MCF 10A (cell line): ENCODE measurements at regions not wholly inside any gene's neighbourhood (a gene's known extent, or its start where the extent isn't known, plus 50 kb on each side); places are given as distances from the start of the nearest gene placed in this dataset.

Experiments used
- BruUV-seq: library from RNA; stranded (reverse); fragments of 400-500 nt; replicated peaks from 2 replicates; lab custom pipeline; 2021; lab: Mats Ljungman, UMichigan
- CTCF ChIA-PET: fragments of 300-600 bp; sonication (Branson Sonifier 250); formaldehyde crosslinking; extraction: SDS; loops from one replicate; lab custom pipeline; 2021; ENCODE audit warnings: antibody characterized with exemption, inconsistent platforms; lab: Yijun Ruan, JAX
- POLR2A ChIA-PET: fragments of 300-600, 350-650 bp; sonication (Branson Sonifier 250); formaldehyde crosslinking; extraction: SDS; loops from one replicate; lab custom pipeline; 2020; ENCODE audit warnings: antibody characterized with exemption, inconsistent platforms; lab: Yijun Ruan, JAX
- DNase-seq: peaks from one replicate; pipeline ENCODE4 v3.0.0-alpha.2; 2018; ENCODE audit not compliant: unreplicated experiment
- H3K27ac Mint-ChIP-seq: one replicate; pipeline ENCODE4 v1.8.0; 2022; ENCODE audit warnings: mild to moderate bottlenecking, low read depth, mixed read lengths; ENCODE audit not compliant: unreplicated experiment
- H3K27me3 Mint-ChIP-seq: one replicate; pipeline ENCODE4 v1.8.0; 2022; ENCODE audit warnings: mixed read lengths; ENCODE audit not compliant: insufficient read depth, unreplicated experiment
- H3K36me3 Mint-ChIP-seq: one replicate; pipeline ENCODE4 v1.8.0; 2022; ENCODE audit warnings: mild to moderate bottlenecking, moderate library complexity, mixed read lengths; ENCODE audit not compliant: insufficient read depth, unreplicated experiment
- H3K4me1 Mint-ChIP-seq: one replicate; pipeline ENCODE4 v1.8.0; 2022; ENCODE audit warnings: mixed read lengths; ENCODE audit not compliant: insufficient read depth, unreplicated experiment
- H3K4me3 Mint-ChIP-seq: one replicate; pipeline ENCODE4 v1.8.0; 2022; ENCODE audit warnings: mild to moderate bottlenecking, moderate library complexity, mixed read lengths; ENCODE audit not compliant: unreplicated experiment
- H3K9me3 Mint-ChIP-seq: one replicate; pipeline ENCODE4 v1.8.0; 2022; ENCODE audit warnings: mixed read lengths; ENCODE audit not compliant: unreplicated experiment
- CTCF ChIP-seq: fragments of 200-600 bp; IDR thresholded peaks from one replicate; pipeline ENCODE4 v1.8.0; 2022; ENCODE audit warnings: antibody characterized with exemption, mild to moderate bottlenecking; ENCODE audit not compliant: unreplicated experiment
- intact Hi-C: fragments of 100-400 bp; cut with micrococcal nuclease; formaldehyde crosslinking; loops from 2 replicates; pipeline ENCODE4 v1.14.1; 2022

GRCh38 chr7:97471491-97471890 lies 260.4 kb upstream of the TAC1 start:
- no peaks in the 10 kb centered on the region for H3K9me3 Mint-ChIP-seq
- no peaks in the 10 kb centered on the region for H3K36me3 Mint-ChIP-seq
- H3K4me1 Mint-ChIP-seq: no peaks in the 10 kb centered on the region
- DNase-seq: no peak
- peaks cover 71% of the 10 kb centered on the region for H3K27me3 Mint-ChIP-seq
- no peak overlapping the region for H3K4me3 Mint-ChIP-seq
- ChIA-PET POLR2A (no interaction called here), CTCF (no interaction called here)
- intact Hi-C loops: no loop called here
- H3K27ac Mint-ChIP-seq: no peak overlapping the region
- no TSS peak for BruUV-seq
- no peak for TF ChIP-seq CTCF

- no peak overlapping the region for H3K4me3 Mint-ChIP-seq
- no TSS peak for BruUV-seq
- peaks cover 19% of the 10 kb centered on the region for H3K27me3 Mint-ChIP-seq
- no peak overlapping the region for H3K27ac Mint-ChIP-seq
- H3K36me3 Mint-ChIP-seq: no peaks in the 10 kb centered on the region
- ChIA-PET POLR2A (no interaction called here), CTCF (no interaction called here)
- no peaks in the 10 kb centered on the region for H3K9me3 Mint-ChIP-seq
- DNase-seq: no peak
- intact Hi-C loops: no loop called here
- H3K4me1 Mint-ChIP-seq: no peaks in the 10 kb centered on the region
- TF ChIP-seq CTCF: no peak
Observed at GRCh38 chr7:97479740-97480290, 252.1 kb upstream of the TAC1 start.

- no peaks in the 10 kb centered on the region for H3K4me1 Mint-ChIP-seq
- no TSS peak for BruUV-seq
Observed at GRCh38 chr7:97480772-97481390, 251.0 kb upstream of the TAC1 start.

GRCh38 chr7:97495487-97495886 lies 236.4 kb upstream of the TAC1 start:
- intact Hi-C loops: no loop called here
- Mint-ChIP-seq H3K4me3 (no peak overlapping the region), H3K27ac (no peak overlapping the region), H3K4me1 (no peaks in the 10 kb centered on the region), H3K9me3 (no peaks in the 10 kb centered on the region), H3K27me3 (peaks cover 64% of the 10 kb centered on the region), H3K36me3 (no peaks in the 10 kb centered on the region)
- no TSS peak for BruUV-seq
- POLR2A ChIA-PET: no interaction called here
- CTCF ChIA-PET: interaction anchor here (1.0 to 1.5 kb wide), 5 partner anchors 14 to 518 kb away, joined by 3 to 6 read pairs (median 4); no protein-coding TSS in a partner anchor
- no peak for TF ChIP-seq CTCF
- no peak for DNase-seq

More at GRCh38 chr7:97480772-97481390, 251.0 kb upstream of the TAC1 start:
- H3K4me3 Mint-ChIP-seq: no peak overlapping the region
- CTCF ChIA-PET: interaction anchor here (1.4 to 1.8 kb wide), 2 partner anchors 14 to 376 kb away, joined by 3 to 5 read pairs; no protein-coding TSS in a partner anchor
- no peaks in the 10 kb centered on the region for H3K9me3 Mint-ChIP-seq
- peaks cover 19% of the 10 kb centered on the region for H3K27me3 Mint-ChIP-seq
- no peak for TF ChIP-seq CTCF
- H3K36me3 Mint-ChIP-seq: no peaks in the 10 kb centered on the region
- H3K27ac Mint-ChIP-seq: no peak overlapping the region
- POLR2A ChIA-PET: interaction anchor here (1.4 kb wide), 1 partner anchor 18 kb away, joined by 3 read pairs; no protein-coding TSS in a partner anchor
- intact Hi-C loops: no loop called here
- no peak for DNase-seq
